ENCODE measurements at regions not wholly inside any gene's neighbourhood (a gene's known extent, or its start where the extent isn't known, plus 50 kb on each side); places are given as distances from the start of the nearest gene placed in this dataset.
"Not testable (repeated sequence)": the region's sequence is repeated elsewhere in the genome, so short reads cannot be mapped to it uniquely, and the experiment has no call there.

GRCh38 chr2:20949256-20949655 is 94.6 kb downstream of the APOB start:
- TF ChIP-seq ISL1 (CRISPR knock-in tag; IDR thresholded peaks at IDR 0.05) (no peak), PATZ1 (CRISPR knock-in tag; IDR thresholded peaks at IDR 0.05; ENCODE audit: borderline replicate concordance) (no peak)
- no peak for ATAC-seq

GRCh38 chr2:20946468-20946867 is 97.4 kb downstream of the APOB start:
- TF ChIP-seq ESRRG (CRISPR knock-in tag; IDR thresholded peaks at IDR 0.05) (no peak), SNAI2 (CRISPR knock-in tag; IDR thresholded peaks at IDR 0.05) (no peak), CSRNP3 (CRISPR knock-in tag; IDR thresholded peaks at IDR 0.05) (no peak), CSDC2 (CRISPR knock-in tag; IDR thresholded peaks at IDR 0.05) (no peak), ZFP30 (CRISPR knock-in tag; IDR thresholded peaks at IDR 0.05) (no peak), RARB (CRISPR knock-in tag; IDR thresholded peaks at IDR 0.05) (no peak), TOX (CRISPR knock-in tag; IDR thresholded peaks at IDR 0.05; ENCODE audit: borderline replicate concordance) (no peak), TCF4 (CRISPR knock-in tag; IDR thresholded peaks at IDR 0.05; ENCODE audit: borderline replicate concordance) (no peak), PPARA (CRISPR knock-in tag; IDR thresholded peaks at IDR 0.05; ENCODE audit: borderline replicate concordance) (no peak), ZNF565 (CRISPR knock-in tag; conservative IDR thresholded peaks at IDR 0.05; ENCODE audit: low read depth) (no peak), PATZ1 (CRISPR knock-in tag; IDR thresholded peaks at IDR 0.05; ENCODE audit: borderline replicate concordance) (no peak), POU6F1 (CRISPR knock-in tag; IDR thresholded peaks at IDR 0.05; ENCODE audit: borderline replicate concordance, low read depth) (no peak), TSHZ2 (CRISPR knock-in tag; IDR thresholded peaks at IDR 0.05) (no peak), ISL1 (CRISPR knock-in tag; IDR thresholded peaks at IDR 0.05) (no peak), OSR1 (CRISPR knock-in tag; IDR thresholded peaks at IDR 0.05) (no peak), ZNF8 (CRISPR knock-in tag; IDR thresholded peaks at IDR 0.05) (no peak)

GRCh38 chr2:20943721-20944120 is 100.2 kb downstream of the APOB start:
- not testable (repeated sequence) for ATAC-seq

More at GRCh38 chr2:20946468-20946867, 97.4 kb downstream of the APOB start:
- no peak for ATAC-seq

GRCh38 chr2:20942646-20943125 is 101.2 kb downstream of the APOB start:
- ATAC-seq, result no peak
- TF ChIP-seq GLIS3 (CRISPR knock-in tag; IDR thresholded peaks at IDR 0.05), result no peak
- TF ChIP-seq ISL1 (CRISPR knock-in tag; IDR thresholded peaks at IDR 0.05), result no peak
- TF ChIP-seq BACH2 (CRISPR knock-in tag; IDR thresholded peaks at IDR 0.05; ENCODE audit: borderline replicate concordance), result no peak
- TF ChIP-seq TCF4 (CRISPR knock-in tag; IDR thresholded peaks at IDR 0.05; ENCODE audit: borderline replicate concordance), result no peak
- no peak for TF ChIP-seq PATZ1 (CRISPR knock-in tag; IDR thresholded peaks at IDR 0.05; ENCODE audit: borderline replicate concordance)
- TF ChIP-seq ZNF70 (CRISPR knock-in tag; IDR thresholded peaks at IDR 0.05), result no peak
- TF ChIP-seq RARB (CRISPR knock-in tag; IDR thresholded peaks at IDR 0.05), result no peak
- TF ChIP-seq ZNF8 (CRISPR knock-in tag; IDR thresholded peaks at IDR 0.05), result no peak
- TF ChIP-seq ZFP3 (CRISPR knock-in tag; IDR thresholded peaks at IDR 0.05), result no peak
- no peak for TF ChIP-seq SNAI2 (CRISPR knock-in tag; IDR thresholded peaks at IDR 0.05)
- TF ChIP-seq CREB5 (CRISPR knock-in tag; IDR thresholded peaks at IDR 0.05; ENCODE audit: low read depth), result no peak
- no peak for TF ChIP-seq PPARA (CRISPR knock-in tag; IDR thresholded peaks at IDR 0.05; ENCODE audit: borderline replicate concordance)
- no peak for TF ChIP-seq OSR1 (CRISPR knock-in tag; IDR thresholded peaks at IDR 0.05)
- no peak for TF ChIP-seq CSRNP3 (CRISPR knock-in tag; IDR thresholded peaks at IDR 0.05)
- TF ChIP-seq ZNF565 (CRISPR knock-in tag; conservative IDR thresholded peaks at IDR 0.05; ENCODE audit: low read depth), result no peak
